HepG2 (cell line): ENCODE measurements at regions not wholly inside any gene's neighbourhood (a gene's known extent, or its start where the extent isn't known, plus 50 kb on each side); places are given as distances from the start of the nearest gene placed in this dataset.

ENCODE experiments used
- ATAC-seq: fragments of 200-7000 bp; cut with Tn5 transposase; 3 replicates; pipeline ENCODE4 v1.9.1; 2020; ENCODE audit warnings: mild to moderate bottlenecking, moderate library complexity
- BruUV-seq: library from RNA; stranded (reverse); fragments of 400-500 nt; replicated peaks from 2 replicates; lab custom pipeline; 2021; lab: Mats Ljungman, UMichigan
- CTCF ChIA-PET: fragments of 300-600 bp; formaldehyde crosslinking; extraction: SDS; loops from one replicate; lab custom pipeline; 2021; ENCODE audit warnings: low total read pairs, inconsistent platforms, low intra/inter-chr PET ratio; lab: Yijun Ruan, JAX
- POLR2A ChIA-PET: fragments of 350-600 bp; sonication (Branson Sonifier 250); formaldehyde crosslinking; loops from one replicate; lab custom pipeline; 2020; ENCODE audit warnings: antibody characterized with exemption, inconsistent platforms; lab: Yijun Ruan, JAX
- DNase-seq: peaks from one replicate; pipeline ENCODE4 v3.0.0-alpha.2; 2015; ENCODE audit warnings: low spot score
- FAIRE-seq: peaks from 3 replicates; lab custom pipeline; 2011; peaks lifted over from hg19 to GRCh38; lab: Jason Lieb, UNC
- H2AFZ ChIP-seq: one replicate; pipeline ENCODE4 v1.6.1; 2011; ENCODE audit warnings: low read length, inconsistent platforms
- H3K27ac ChIP-seq: fragments of 300-600 bp; 3 replicates; pipeline ENCODE4 v1.8.0; 2011; ENCODE audit warnings: mixed run types, mild to moderate bottlenecking, mixed read lengths, low read length, inconsistent platforms; ENCODE audit not compliant: insufficient read depth; ENCODE audit errors: extremely low read length
- H3K27me3 ChIP-seq, 2 experiments: fragments of 200-600 bp in 1 of 2; 2 replicates in 1 of 2; 3 replicates in 1 of 2; pipeline versions ENCODE4 v1.6.0 to v1.8.0; 2011; ENCODE audit warnings: low read length in 2 of 2, mild to moderate bottlenecking in 2 of 2, moderate library complexity in 2 of 2, inconsistent platforms in 1 of 2; ENCODE audit not compliant: insufficient read depth in 2 of 2, control insufficient read depth in 1 of 2
- H3K36me3 ChIP-seq, 2 experiments: fragments of 200-600 bp in 1 of 2; replicated peaks in 1 of 2; 2 replicates in 1 of 2; 3 replicates in 1 of 2; pipeline versions ENCODE4 v1.5.1 to v1.8.0; 2011; ENCODE audit warnings: low read length in 2 of 2, inconsistent platforms in 1 of 2; ENCODE audit not compliant: insufficient read depth in 2 of 2, control insufficient read depth in 1 of 2
- H3K4me1 ChIP-seq: 2 replicates; pipeline ENCODE4 v1.5.1; 2012; ENCODE audit warnings: low read length, inconsistent platforms; ENCODE audit not compliant: insufficient read depth
- H3K4me2 ChIP-seq: 2 replicates; pipeline ENCODE4 v1.6.0; 2011; ENCODE audit warnings: low read depth, low read length, inconsistent platforms
- H3K4me3 ChIP-seq, 3 experiments: fragments of 200-600 bp in 1 of 3; sonication (generic), shearing (Covaris generic) in 1 of 3; replicated peaks in 1 of 3; 2 replicates each; pipeline ENCODE4 v1.5.1; 2011 to 2016; ENCODE audit warnings: low read length in 3 of 3, inconsistent platforms in 2 of 3, low read depth in 2 of 3, mild to moderate bottlenecking in 2 of 3, control low read depth in 1 of 3, mixed read lengths in 1 of 3; ENCODE audit not compliant: insufficient read depth in 1 of 3
- H3K79me2 ChIP-seq: one replicate; pipeline ENCODE4 v1.6.1; 2011; ENCODE audit warnings: low read length, inconsistent platforms; ENCODE audit not compliant: insufficient read depth
- H3K9ac ChIP-seq: 2 replicates; pipeline ENCODE4 v1.6.0; 2011; ENCODE audit warnings: mild to moderate bottlenecking, low read depth, low read length, inconsistent platforms; ENCODE audit not compliant: insufficient read depth
- H3K9me3 ChIP-seq: 2 replicates; pipeline ENCODE4 v1.5.1; 2012; ENCODE audit warnings: mild to moderate bottlenecking, low read length
- H4K20me1 ChIP-seq: 2 replicates; pipeline ENCODE4 v1.6.0; 2011; ENCODE audit warnings: inconsistent platforms, mild to moderate bottlenecking, low read length, moderate library complexity; ENCODE audit not compliant: insufficient read depth
- ATF7 ChIP-seq, 2 experiments: fragments of 450-650 bp in 1 of 2; sonication (generic) in 1 of 2; formaldehyde crosslinking in 1 of 2; IDR thresholded peaks; 2 replicates each; pipeline versions ENCODE4 v1.4.0 to v1.6.1; 2016 to 2020; ENCODE audit warnings: antibody characterized with exemption in 1 of 2, mild to moderate bottlenecking in 1 of 2, missing genetic modification reagents in 1 of 2
- CBFB ChIP-seq: sonication (generic); formaldehyde crosslinking; IDR thresholded peaks from 2 replicates; pipeline ENCODE4 v1.4.0; 2020; ENCODE audit warnings: missing genetic modification reagents
- ZKSCAN8 ChIP-seq: IDR thresholded peaks from 2 replicates; pipeline ENCODE4 v1.6.1; 2016; ENCODE audit warnings: borderline replicate concordance, missing genetic modification reagents, missing compliant biosample characterization
- ZNF468 ChIP-seq: sonication (generic); formaldehyde crosslinking; IDR thresholded peaks from 2 replicates; pipeline ENCODE4 v1.8.0; 2022; ENCODE audit warnings: mild to moderate bottlenecking, moderate library complexity, missing genetic modification reagents
- WGBS: methylation state at CpG from one replicate; pipeline ENCODE4 v1.1.6; 2017; ENCODE audit warnings: low lambda C conversion rate; 5-methylcytosine and 5-hydroxymethylcytosine counted together
- in situ Hi-C: cut with HindIII; loops from 2 replicates; pipeline ENCODE4 v1.10.0; 2017; ENCODE audit warnings: low pct_unique_long_range_greater_than_20kb; ENCODE audit not compliant: extremely low pct_ligation_motif_present
- intact Hi-C: fragments of 100-400 bp; cut with micrococcal nuclease; formaldehyde crosslinking; loops from one replicate; pipeline ENCODE4 v1.10.0; 2022; ENCODE audit not compliant: unreplicated experiment
- TF ChIP-seq, protein P1 (sequence below): sonication (generic); formaldehyde crosslinking; IDR thresholded peaks from 2 replicates; pipeline ENCODE4 v1.5.0; 2020; ENCODE audit warnings: mild to moderate bottlenecking, missing genetic modification reagents, borderline replicate concordance
- TF ChIP-seq, protein P2 (sequence below): fragments of 450-650 bp; IDR thresholded peaks from 2 replicates; pipeline ENCODE4 v1.6.1; 2016

DNA sequence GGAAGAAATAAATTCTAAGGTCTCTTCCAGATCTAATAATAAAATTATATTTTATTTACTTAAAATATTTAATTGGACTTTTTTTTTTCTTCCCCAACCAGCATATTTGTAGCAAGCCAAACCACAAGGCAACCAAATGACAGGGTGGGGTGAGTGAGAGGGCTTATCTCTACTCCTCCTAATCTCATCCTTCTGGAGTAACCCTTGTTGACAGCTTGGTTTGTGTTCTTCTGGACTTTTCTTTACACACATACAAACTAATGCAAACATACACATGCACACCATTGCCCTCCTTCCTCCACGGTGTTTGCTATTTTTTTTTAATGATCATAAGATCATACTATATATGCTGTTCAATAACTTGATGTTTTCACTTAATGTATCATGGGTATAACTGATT, 383.1 kb downstream of the DLEU7 start:
- 85% methylated on average over 1 of the region's 1 CpG for WGBS
- BruUV-seq, result no TSS peak
- intact Hi-C loops (no loop called here), in situ Hi-C loops (no loop called here)
- H3K4me3 ChIP-seq, result no peak overlapping the region
- H3K9me3 ChIP-seq, result no peaks in the 10 kb centered on the region
- FAIRE-seq, result no peak
- no peak overlapping the region for H3K27ac ChIP-seq
- H3K4me2 ChIP-seq, result no peak overlapping the region
- H3K79me2 ChIP-seq, result no peaks in the 10 kb centered on the region
- H3K27me3 ChIP-seq, result no peaks in the 10 kb centered on the region
- no peaks in the 10 kb centered on the region for H3K36me3 ChIP-seq
- DNase-seq, result no peak
- CTCF ChIA-PET, result no interaction called here
- H2AFZ ChIP-seq, result no peak overlapping the region
- H3K4me1 ChIP-seq, result no peaks in the 10 kb centered on the region
- no peak overlapping the region for H3K9ac ChIP-seq
- POLR2A ChIA-PET, result no interaction called here
- TF ChIP-seq ATF7 (IDR thresholded peaks at IDR 0.05), result no peak
- TF ChIP-seq ATF7 (CRISPR knock-in tag; IDR thresholded peaks at IDR 0.05), result no peak
- TF ChIP-seq ZKSCAN8 (CRISPR knock-in tag), result no peak
- TF ChIP-seq ZNF468 (CRISPR knock-in tag), result no peak
- TF ChIP-seq, protein P1, sequence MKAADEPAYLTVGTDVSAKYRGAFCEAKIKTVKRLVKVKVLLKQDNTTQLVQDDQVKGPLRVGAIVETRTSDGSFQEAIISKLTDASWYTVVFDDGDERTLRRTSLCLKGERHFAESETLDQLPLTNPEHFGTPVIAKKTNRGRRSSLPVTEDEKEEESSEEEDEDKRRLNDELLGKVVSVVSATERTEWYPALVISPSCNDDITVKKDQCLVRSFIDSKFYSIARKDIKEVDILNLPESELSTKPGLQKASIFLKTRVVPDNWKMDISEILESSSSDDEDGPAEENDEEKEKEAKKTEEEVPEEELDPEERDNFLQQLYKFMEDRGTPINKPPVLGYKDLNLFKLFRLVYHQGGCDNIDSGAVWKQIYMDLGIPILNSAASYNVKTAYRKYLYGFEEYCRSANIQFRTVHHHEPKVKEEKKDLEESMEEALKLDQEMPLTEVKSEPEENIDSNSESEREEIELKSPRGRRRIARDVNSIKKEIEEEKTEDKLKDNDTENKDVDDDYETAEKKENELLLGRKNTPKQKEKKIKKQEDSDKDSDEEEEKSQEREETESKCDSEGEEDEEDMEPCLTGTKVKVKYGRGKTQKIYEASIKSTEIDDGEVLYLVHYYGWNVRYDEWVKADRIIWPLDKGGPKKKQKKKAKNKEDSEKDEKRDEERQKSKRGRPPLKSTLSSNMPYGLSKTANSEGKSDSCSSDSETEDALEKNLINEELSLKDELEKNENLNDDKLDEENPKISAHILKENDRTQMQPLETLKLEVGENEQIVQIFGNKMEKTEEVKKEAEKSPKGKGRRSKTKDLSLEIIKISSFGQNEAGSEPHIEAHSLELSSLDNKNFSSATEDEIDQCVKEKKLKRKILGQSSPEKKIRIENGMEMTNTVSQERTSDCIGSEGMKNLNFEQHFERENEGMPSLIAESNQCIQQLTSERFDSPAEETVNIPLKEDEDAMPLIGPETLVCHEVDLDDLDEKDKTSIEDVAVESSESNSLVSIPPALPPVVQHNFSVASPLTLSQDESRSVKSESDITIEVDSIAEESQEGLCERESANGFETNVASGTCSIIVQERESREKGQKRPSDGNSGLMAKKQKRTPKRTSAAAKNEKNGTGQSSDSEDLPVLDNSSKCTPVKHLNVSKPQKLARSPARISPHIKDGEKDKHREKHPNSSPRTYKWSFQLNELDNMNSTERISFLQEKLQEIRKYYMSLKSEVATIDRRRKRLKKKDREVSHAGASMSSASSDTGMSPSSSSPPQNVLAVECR (CRISPR knock-in tag), result no peak
- TF ChIP-seq CBFB, result no peak
- TF ChIP-seq, protein P2, sequence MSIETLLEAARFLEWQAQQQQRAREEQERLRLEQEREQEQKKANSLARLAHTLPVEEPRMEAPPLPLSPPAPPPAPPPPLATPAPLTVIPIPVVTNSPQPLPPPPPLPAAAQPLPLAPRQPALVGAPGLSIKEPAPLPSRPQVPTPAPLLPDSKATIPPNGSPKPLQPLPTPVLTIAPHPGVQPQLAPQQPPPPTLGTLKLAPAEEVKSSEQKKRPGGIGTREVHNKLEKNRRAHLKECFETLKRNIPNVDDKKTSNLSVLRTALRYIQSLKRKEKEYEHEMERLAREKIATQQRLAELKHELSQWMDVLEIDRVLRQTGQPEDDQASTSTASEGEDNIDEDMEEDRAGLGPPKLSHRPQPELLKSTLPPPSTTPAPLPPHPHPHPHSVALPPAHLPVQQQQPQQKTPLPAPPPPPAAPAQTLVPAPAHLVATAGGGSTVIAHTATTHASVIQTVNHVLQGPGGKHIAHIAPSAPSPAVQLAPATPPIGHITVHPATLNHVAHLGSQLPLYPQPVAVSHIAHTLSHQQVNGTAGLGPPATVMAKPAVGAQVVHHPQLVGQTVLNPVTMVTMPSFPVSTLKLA, result no peak
- H4K20me1 ChIP-seq, result no peaks in the 10 kb centered on the region
- no peak for ATAC-seq
